IPS DF 19.7 (cell line): ENCODE measurements at regions not wholly inside any gene's neighbourhood (a gene's known extent, or its start where the extent isn't known, plus 50 kb on each side); places are given as distances from the start of the nearest gene placed in this dataset.

Experiments
- DNase-seq: peaks from one replicate; pipeline ENCODE4 v3.0.0-alpha.2; 2013; ENCODE audit warnings: low read depth, low spot score

DNA sequence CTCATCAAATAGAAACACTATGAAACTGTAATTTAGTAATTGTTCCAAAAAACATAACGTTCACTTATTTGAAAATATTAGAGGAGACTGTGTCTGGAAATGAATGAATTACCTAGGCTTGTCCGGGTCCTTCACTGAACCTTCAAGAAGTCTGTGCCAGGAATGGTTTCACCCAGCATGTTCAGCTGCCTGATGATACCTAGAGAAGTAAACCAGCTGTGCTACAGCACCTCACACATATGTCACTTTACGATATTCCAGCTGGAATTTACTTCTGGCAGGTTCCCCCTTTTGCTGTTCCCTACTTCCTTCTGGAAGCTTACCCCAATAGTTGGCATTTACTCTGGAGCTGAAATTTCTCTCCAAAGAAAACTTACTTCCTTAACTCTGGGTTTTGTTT is 906.5 kb downstream of the FAT4 start:
- DNase-seq, result no peak

DNA sequence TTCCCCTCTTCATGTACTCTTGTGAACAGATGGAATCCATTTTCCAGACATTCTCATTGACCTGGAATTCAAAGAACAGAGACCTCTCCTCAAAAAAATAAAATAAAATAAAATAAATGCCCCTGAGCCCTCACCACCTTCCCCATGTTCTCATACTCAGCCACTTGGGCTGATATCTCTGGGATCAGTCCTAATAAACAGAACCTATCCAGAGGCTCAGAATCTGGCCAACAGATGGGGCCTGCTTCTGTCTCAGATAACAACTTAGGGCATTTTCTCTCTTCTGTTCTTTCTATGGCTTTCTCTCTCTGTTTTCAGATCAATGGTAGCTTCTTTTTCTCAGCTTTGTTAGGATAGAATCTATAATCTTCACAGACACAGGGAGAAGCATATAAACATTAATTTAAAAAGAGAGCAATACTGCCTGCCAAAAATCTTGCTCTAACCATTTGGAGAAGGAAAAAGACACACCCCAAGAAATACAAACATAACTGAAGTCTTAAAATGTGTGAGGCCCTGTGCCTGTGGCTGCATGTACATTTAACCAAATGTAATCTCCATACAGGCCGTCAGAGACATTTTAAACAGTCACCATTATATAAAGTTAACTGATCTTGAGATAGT is 907.1 kb downstream of the FAT4 start:
- DNase-seq, result no peak

DNA sequence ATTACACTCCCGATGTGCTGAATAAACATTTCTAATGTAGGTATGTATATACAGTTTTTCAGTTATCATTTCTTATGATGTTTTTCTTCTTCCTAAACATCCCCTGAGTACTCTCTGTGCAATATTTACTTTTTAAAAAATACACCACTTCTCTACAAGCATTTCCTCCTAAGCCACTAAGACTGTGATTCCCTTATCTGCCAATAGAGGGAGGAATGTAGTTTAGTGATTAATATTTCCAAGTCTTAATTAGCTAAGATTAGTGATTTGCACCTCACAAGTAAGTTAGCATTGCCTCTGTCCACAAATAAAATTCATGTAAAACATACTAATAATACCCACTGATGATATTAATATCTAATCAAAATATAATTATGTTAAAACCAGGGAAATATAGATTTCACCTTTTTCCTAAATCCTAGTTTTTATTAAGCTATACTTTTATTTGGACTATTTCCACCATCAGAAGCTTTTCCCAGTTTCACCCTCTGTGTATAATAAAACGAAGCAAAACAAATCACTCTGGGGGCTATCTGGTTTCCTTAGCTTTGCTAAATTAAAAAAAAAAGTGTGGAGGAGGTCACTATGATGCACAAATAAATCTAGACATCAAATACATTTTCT is 909.1 kb downstream of the FAT4 start:
- DNase-seq, result no peak

DNA sequence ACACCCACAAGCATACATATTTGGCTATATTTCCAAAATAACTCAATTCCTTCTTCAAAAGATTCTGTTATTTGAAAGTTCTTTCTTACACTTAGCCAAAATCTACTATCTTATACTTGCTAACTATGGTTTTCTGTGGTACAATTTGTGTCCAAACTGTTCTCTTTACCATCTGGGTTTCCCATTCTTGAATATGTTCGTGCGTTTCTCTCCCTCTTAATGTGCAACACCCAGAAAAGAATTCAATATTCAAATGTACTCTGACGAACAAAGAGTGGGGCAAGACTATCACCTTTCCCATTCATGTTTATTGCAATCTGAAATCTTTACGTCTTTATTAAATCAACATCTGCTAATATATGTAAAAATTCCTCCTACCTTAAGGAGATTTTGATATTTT is 912.7 kb downstream of the FAT4 start:
- DNase-seq, result no peak

DNA sequence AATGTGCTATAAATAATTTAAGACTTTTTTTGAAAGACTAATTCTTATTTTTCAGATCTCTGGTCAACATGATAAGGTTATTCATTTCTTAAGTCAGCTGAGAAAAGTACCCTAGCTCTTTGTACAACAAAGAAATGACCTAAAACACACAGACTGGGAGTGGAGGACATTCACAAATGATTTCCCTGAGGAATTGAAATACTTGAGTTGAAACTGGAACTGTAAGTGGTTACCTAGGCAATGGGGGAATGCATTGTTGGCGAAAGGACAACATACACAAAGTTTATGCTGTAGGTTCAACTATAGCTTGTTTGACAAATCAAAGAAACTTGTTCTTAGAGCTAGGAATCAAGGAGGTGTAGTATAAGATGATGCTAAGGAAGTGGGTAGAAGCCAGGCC is 915.5 kb downstream of the FAT4 start:
- DNase-seq, result no peak

DNA sequence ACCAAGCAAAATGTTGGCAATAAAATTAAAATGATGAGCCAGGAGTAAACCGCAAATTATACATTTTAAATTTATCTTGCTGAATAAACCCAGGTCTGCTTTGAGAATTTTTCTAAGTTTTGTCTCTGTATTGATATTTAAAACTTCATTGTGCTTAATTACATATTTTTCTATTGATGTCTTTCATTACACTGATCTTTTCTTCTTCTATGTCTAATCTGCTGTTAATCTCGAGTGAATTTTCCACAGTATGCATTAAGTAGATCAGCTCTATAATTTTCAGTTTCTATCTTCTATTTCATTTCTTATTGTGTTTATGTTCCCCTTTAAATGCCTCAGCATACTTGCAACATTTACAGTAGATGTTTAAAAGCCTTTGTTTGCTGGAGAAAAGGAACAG is 918.7 kb downstream of the FAT4 start:
- DNase-seq, result no peak

DNA sequence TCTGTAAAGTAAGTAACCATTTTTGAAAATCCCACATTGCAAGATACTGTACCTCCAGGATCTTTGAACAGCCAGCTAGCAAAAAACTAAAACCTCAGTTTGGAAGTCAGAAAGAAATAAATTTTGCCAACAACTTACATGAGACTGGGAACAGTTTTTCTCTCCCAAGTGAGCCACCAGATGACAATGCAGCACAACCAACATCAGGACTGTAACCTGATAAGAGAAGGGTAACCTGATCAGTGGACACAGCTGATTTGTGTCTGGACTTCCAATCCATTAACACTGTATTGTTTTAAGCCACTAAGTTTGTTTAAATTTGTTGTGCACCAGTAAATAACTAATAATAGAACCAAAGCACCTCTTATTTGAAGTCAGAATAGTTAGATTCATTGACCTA is 923.3 kb downstream of the FAT4 start:
- DNase-seq, result no peak

DNA sequence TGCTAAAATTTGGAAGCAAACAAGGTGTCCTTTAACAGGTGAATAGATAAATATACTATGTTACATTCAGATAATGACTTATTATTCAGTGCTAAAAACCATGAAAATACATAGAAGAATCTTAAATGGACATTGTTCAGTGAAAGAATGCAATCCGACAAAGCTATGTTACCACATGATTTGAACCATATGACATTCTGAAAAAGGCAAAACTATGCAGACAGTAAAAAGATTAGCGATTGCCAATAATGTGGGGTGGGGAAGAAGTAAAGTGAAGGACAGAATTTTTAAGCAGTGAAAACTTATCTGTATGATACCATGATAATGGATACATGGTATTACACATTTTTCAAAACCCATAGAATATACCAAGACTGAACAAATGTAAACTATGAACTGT is 926.9 kb downstream of the FAT4 start:
- DNase-seq, result no peak

DNA sequence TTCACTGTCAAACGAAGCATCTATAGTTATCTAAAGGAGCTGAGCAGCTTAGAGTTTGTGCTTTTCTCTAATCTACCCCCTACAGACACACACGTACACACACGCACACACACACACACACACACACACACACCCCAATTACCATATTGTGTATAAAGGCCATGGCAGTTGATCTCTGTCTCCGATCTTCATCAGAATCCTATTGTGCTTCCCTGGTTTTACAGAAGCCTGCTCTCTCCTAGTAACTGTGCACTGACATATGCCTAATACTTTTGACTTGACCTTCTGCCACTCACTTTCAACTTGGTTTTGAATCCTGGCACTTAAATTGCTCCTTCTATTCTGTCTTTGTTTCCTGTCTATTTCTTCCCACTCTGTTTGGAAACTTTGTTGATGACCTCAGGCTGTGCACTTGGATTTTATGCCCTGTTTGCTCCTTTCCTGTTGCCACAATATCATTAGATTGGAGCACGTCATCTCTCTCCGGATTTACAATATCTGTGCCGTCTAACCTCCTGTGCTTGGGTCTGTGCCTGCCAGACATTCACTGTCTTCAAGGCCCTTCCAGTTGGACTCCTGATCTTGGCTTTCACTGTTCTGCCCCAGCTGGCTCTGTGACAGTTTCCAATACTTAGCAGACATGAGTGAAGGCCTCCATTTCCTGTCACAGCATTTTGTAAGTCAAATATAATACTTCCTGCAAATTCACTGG is 928.1 kb downstream of the FAT4 start:
- DNase-seq, result no peak

DNA sequence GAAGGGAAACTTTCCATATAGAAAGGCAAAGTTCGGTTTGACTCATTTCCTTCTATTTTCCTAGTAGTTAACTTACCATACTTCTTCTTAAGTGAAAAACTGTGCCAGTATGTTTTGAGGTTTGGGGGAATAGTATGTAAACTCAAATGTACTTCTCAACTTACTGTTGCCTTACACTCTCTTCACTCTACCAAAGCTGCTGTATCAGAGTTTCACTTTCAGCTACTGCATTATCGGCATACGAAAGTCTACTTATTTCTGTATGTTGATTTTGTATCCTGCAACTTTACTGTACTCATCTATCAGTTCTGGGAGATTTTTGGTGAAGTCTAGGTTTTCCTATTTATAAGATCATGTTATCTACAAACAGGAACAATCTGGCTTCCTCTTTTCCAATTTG is 932.7 kb downstream of the FAT4 start:
- no peak for DNase-seq

DNA sequence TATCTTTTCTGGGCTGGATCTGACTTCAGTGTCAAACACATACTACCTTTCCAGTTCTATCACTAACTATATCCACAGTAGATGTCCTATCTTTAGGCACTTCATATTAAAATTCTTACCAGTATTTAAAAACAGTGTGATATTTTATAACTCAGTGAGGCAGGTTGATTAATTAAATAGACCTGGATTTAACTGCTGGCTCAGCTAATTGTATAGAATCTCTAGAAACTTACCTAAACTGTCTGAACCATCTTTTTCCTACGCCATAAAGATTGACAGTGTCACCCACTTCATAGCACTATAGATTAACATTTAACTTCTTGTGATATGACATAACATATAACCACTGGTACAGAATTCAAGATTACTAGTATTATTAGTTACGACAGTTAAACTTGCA is 935.3 kb downstream of the FAT4 start:
- DNase-seq, result no peak

DNA sequence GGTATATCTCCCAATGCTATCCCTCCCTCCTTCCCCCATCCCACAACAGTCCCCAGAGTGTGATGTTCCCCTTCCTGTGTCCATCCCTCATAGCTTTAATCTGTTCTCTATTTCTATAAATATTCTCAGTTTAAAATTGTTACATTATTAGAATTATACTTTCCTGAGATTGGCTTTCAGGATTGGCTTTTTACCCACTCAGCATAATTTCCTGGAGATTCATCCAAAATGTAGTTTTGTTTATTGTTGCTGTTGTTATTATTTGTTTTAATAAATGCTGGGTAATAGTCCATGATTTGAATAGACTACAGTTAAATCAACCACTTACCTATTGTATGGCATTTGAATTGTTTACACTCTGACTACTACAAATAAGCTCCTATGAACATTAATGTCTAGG is 936.4 kb downstream of the FAT4 start:
- DNase-seq, result no peak

DNA sequence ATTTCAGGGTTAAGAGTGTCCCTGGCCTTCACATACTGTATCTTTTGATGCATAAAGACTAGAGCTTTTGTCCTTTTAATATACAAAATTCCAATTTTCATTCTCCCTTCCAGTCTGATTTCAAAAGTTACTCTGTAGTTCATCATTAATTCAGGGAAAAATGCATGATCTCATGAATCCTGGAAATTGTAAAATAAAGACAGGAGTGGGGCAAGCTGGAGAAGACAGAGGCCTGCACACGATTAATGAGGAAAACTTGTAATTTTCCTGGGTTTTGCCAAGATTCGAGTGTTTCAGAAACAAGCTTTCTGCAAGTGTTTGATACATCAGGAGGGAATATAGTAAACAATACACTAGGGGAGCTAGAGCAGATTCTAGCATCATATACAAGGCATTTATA is 947.9 kb downstream of the FAT4 start:
- no peak for DNase-seq

DNA sequence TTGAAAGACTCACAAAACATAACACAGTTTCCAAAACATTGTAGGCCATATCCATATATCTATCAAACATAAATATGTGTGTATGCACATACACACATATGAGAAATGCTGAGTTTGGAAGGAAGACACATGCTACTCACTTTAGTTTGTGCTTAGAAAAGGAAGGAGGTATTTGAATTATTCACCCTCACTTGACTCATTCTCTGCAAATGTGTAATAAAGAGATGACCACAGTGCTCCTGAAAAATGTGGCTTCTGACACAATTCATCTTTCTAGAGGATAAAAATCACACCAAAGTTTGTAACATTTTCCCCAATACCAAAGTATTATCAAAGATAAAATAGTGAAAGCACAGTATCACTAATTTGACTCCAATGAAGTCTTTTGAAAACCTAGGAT is 950.1 kb downstream of the FAT4 start:
- no peak for DNase-seq

DNA sequence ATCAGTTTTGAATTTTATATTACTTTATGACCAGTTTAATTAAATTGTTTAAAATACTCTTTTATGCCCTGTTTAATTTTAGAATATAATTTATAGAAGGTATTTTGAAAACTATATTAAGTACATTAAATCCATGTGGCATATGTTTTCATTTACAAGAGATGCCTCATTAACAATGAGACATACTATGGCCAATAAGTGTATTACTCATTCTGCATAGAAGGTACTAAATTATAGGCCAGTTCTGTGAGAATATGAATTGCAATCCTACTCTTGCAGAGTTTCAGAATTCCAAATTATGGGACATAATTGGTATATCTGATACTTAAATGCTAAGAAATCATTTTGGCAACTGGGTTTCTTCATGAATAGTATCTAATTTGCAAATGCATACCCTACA is 951.1 kb downstream of the FAT4 start:
- DNase-seq, result no peak

DNA sequence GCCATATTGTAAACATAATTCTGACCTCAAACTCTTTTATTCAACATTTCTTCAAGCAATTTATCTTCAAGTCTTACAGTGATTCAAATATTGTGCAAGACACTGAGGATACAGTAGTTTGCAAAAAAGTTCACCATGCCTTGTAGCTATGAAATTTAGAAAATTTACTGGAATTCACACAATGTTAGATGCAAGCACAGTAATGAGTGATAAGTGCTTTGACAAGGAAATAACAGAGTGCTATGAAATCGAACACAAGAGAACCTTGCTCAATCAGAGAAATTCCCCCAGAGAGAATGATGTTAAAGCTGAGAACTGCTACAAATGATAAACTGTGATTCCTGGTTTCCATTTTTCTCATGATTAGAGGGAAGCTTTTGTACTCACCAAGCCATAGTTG is 952.9 kb downstream of the FAT4 start:
- no peak for DNase-seq

DNA sequence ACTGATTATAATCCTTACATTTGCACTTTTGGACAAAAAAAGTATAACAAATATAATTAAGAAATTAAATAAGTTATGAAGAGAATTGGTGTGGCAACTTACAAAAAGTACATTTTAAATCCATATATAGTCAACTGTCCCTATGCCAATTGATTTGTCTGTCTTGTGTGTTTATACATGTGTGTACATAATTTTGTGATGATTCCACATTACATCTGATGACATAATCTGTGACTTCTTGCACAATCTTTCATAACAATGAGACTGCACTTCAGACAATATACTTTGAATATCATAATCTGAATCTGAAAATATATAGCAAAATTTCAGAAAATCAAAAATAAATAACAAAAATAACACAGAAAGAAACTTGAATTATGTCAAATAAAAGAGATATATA is 953.4 kb downstream of the FAT4 start:
- DNase-seq, result no peak

DNA sequence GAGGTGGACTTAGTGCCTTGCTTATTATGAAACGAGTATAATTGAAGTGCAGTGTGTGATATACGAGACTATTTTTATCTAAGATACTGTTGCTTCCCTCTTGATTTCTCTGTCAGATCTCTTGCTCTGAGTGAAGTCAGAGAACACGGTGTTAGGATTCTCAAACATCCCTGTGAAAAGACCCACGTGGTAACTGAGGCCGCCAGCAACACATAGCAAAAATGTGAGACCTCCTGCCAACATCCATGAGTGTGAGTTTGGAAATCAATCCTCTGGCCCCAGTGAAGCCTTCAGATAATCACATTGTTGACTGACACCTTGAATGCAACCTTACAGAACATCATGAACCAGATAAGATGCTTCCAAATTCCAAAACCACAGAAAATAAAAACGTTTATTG is 954.4 kb downstream of the FAT4 start:
- no peak for DNase-seq

DNA sequence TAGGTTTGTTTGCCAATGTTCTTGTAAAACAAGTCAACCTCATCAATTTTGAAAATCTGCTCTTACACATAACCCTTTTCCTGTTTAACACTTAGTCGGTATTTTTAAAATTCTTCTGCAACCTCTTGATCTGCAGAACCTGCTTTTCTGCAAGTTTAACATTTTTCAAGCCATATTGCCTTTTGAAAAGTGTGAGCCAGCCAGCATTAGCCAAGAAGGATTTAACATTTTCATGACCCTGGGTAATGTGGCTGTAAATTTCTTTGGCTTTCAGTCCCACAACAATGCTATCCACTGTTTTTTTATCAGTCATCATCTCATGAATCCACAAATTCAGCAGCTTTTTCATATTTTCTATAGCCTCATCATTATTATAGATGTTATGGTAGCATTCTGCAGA is 956.5 kb downstream of the FAT4 start:
- no peak for DNase-seq

DNA sequence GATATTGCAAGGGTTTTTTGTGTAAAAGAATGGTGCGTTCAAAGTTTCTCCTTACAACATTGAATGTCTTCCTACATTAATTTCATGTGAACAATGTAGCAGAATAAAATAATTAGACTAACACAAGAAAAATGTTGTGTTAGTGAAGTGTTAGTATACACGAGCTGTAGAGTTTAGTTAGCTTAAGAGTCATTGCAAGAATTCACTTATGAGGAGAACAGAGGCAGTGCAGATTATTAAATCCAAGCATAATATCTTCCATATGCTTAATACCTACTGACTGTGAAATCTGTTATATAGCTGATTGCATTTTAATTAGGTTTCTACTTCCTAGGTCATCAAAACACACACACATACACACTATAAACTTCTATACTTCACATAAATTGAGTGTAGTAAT is 959.0 kb downstream of the FAT4 start:
- no peak for DNase-seq

DNA sequence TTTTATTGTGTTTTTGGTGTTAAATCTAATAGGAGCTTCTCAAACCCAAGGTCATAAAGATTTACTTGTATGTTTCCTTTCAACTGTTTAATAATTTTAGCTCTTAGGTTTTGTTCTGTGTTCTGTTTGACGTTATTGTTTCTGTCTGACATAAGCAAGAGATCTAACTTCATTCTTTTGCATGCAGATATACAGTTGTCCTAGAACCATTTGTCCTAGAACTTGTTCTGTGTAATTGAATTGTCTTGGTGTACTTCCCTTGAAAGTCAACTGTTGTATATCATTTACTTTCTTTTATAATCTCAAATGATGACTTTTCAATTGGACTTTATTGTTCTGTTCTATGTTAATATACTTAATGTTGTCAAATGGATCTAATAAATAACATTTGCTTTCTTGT is 977.1 kb downstream of the FAT4 start:
- no peak for DNase-seq

DNA sequence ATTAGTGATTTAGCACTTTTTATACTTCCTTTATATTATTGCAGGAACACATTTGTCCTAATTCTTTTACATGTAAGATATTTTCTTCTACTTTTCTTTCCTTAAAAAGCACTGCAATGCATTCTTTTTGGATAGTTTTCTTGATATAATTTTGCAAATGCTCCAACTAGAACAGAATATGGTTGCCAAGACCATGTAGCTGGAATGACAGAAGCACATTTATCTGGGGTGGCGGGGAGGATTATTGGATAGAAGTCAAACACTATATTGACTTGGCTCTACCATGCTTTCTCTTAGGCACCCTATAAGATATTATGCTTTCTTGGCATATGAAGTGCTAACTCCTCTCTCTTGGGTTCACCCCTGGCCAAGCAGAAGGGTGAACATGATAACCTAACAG is 983.5 kb downstream of the FAT4 start:
- DNase-seq, result no peak

DNA sequence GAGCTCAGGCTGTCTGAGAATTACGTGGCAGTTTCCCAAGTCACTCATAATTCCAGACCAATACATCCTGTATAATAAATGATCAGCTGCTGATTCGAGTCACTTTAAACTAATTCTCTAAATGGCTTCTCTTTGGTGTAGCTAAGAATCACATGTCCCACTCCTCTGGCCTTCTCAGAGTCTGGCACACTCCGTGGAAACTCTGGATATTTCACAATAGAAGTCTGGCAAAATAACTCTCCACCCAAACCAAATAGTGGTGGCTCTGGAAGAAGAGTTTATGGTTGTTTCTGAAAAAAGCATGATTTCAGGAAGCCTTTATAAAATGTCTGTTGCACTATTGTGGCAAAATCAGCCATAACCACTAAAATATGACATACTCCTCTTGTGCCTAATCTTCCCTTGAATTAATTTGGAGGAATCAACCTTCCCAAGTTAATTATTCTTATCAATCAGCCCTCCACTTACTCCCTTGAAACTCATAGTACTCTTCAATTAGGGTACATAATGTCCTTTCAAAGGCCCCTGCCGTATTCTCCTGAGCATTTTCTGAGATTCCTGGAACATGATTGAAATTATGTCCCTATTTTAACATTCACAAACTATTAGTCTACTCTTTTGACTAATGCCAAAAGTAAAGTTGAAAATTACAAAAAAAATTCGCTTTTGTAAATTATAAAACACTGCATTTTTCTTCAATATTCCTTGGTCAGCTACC is 991.6 kb downstream of the FAT4 start:
- no peak for DNase-seq
